Islet of Langerhans (tissue), 1 donor: ENCODE measurements at regions not wholly inside any gene's neighbourhood (a gene's known extent, or its start where the extent isn't known, plus 50 kb on each side); places are given as distances from the start of the nearest gene placed in this dataset.

Experiments
- FAIRE-seq: peaks from one replicate; lab custom pipeline; 2011; peaks lifted over from hg19 to GRCh38; lab: Jason Lieb, UNC

- no peak for FAIRE-seq
Observed at GRCh38 chr10:118107040-118107439, 60.3 kb upstream of the RAB11FIP2 start.

GRCh38 chr10:118106426-118106825 is 59.7 kb upstream of the RAB11FIP2 start:
- no peak for FAIRE-seq

GRCh38 chr10:118102121-118102520 is 55.4 kb upstream of the RAB11FIP2 start:
- no peak for FAIRE-seq

GRCh38 chr10:118101501-118101900 is 54.8 kb upstream of the RAB11FIP2 start:
- FAIRE-seq = no peak
